Dermis blood vessel endothelial cell (primary cell): ENCODE measurements at regions not wholly inside any gene's neighbourhood (a gene's known extent, or its start where the extent isn't known, plus 50 kb on each side); places are given as distances from the start of the nearest gene placed in this dataset.
"Not testable (repeated sequence)": the region's sequence is repeated elsewhere in the genome, so short reads cannot be mapped to it uniquely, and the experiment has no call there.

ENCODE experiments used
- DNase-seq: peaks from one replicate; pipeline ENCODE4 v3.0.0; 2010

GRCh38 chr10:71086439-71087080, 125.8 kb upstream of the UNC5B start:
- no peak for DNase-seq

DNA sequence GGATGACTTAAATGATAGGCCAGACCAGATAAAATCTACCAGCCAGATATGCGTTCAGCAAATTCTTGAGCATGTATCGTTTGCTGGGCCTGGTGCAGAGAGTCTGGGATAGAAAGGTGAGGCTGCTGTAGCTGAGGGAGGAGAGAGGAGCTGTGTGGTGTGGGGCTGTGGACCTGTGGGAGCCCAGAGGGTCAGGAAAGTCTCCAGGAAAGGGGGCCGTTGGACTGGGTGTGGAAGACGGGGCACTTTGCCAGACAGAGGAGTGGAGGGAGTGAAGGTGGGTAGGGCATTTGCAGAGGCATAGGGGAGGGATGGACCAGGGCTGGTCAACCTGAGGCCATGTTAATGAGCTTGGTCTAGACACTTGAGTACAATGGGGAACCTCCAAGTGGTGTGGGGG, 124.7 kb upstream of the UNC5B start:
- DNase-seq = no peak

- DNase-seq = no peak
These were observed 124.3 kb upstream of the UNC5B start for GRCh38 chr10:71088054-71088453.

DNA sequence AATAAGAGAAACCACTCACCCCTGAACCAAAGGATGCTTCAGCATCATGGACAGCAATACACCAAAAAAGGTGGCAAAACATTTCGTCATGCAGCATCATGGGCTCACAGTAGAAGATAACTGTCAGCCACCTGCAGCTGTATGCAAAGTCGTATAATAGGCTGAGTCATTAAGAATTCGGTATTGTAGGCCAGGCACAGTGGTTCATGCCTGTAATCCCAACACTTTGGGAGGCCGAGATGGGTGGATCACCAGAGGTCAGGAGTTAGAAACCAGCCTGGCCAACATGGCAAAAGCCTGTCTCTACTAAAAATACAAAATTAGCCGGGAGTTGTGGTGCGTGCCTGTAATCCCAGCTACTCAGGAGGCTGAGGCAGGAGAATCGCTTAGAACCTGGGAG, 123.8 kb upstream of the UNC5B start:
- DNase-seq = not testable (repeated sequence)

DNA sequence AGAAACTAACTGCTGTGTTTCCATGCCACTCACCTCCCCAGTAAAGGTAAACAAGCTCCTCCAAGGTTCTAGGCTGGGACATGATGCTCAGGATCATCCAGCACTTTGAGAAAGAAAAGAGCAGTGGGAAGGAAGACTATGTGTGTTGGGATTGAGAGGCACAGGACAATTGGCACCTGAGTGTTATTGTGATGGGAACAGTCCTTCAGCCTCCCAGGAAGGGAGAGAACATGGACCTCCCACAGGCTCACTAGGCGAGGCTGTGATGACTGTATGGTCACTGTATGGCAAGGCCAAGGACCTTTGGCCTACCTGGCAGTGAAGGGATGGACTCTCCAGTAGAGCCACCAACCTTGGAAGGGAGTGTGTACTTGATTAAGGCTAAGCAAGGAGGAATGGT, 123.2 kb upstream of the UNC5B start:
- DNase-seq = no peak

- DNase-seq = no peak
These were observed 122.0 kb upstream of the UNC5B start for GRCh38 chr10:71090330-71090729.

DNA sequence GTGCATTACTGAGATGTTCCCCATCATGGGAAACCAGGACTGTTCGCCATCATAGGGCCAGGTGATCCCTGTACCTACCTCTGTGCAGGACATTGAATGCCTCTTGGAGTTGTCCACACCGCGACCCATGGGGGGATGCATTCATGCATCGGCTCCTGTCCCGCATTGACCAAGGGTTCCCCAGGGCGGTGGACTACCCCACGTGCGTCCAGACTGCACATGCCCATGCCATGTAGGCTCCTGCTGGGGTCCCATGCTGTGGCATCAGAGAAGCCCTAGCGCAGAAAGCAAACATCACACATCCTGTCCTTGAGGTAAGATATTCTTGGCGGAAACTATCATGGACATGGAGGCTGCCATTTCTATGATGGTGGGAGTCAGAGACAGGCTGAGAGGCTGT, 121.6 kb upstream of the UNC5B start:
- no peak for DNase-seq

DNA sequence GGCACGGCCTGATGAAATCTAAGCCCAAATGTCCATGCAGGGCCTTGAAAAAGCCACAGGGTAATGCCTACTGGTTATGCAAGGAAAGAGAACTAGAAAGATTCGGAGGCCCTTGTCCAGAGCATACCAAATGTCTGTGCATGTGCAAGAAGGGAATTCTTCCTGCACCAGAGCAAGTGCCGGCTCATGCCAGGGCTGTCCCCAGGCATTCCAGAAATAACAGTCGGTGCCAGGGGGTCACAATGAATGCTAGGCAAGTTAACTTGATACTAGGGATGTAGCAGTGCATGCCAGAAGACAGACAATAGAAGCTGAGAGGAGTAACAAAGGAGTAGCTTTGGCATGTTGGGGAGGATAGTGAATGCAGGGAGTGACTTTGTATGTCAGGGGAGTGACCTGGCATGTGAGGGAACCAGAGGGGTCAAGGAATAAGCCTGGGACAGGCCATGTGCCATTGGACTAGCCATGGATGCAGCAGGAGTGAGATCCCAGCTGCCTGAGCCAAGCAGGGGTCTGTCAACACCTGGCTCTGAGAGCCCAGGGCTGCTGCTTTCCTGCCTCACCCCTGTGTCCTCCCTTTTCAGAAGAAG, 119.5 kb upstream of the UNC5B start:
- no peak for DNase-seq

DNA sequence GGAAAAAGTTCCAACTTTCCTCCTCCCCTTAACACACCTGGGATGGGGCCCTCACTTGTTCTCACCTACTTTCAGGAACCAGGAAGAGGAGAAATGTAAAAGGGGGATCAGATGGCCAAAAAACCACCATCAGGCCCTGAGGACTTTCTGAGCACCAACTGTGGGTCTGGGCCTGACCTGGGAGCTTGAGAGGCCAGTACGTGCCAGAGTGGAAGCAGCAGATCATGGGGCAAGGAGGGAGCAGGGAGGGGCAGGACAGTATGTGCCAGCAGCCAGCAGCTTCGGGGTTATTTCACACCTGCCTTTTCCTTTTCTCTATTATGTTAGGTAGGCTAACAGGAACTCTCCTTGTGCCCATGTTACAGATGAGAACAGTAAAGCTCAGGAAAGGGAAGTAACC, 118.8 kb upstream of the UNC5B start:
- DNase-seq = no peak

DNA sequence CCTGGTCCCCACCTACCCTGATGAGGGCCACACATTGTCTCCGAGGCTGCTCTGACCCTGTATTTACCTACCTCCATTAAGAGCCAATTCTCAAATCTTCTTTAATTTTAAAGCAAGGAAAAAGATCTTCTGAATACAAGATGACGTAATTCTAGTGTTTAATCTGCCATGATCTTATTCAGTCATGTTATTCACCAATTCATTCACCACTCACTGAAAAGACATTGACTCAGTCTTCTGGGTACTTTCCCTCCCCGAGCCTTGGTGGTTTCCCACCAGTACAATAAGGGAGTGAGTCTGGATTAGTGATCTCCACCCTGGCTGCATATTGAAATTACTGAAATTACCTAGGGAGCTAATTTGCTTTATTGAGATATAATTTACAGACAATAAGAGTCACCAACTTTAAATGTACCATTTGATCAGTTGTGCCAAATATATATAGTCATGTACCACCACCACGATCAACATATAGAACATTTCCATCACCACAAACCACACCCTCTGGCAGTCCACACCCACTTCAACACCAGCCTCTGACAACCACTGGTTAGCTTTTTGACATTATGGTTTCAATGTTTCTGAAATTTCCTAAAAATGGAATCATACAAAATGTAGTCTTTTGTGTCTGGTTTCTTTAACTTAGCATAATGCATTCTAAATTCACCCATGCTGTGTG, 117.5 kb upstream of the UNC5B start:
- DNase-seq = no peak

DNA sequence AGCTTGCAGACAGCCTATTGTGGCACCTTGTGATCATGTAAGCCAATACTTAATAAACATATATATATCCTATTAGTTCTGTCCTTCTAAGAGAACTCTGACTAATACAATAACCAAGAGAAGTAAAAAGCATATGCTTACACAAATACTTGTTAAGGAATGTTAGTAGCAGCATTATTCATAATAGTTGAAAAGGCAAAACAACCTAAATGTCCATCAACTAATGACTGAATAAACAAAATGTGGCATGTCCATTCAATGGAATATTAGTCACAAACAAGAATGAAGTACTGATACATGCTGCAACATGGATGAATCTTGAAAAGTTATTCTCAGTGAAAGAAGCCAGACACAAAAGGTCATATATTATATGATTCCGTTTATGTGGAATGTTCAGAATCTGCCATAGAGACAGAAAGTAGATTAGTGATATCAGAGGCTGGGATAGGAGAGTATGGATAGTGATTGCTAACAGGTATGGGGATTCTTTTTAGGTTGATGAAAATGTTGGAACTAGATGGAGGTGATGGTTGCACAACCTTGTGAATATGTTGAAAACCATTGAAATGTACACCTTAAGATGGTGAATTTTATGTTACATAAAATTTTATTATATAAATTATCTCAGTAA, 112.5 kb upstream of the UNC5B start:
- no peak for DNase-seq

DNA sequence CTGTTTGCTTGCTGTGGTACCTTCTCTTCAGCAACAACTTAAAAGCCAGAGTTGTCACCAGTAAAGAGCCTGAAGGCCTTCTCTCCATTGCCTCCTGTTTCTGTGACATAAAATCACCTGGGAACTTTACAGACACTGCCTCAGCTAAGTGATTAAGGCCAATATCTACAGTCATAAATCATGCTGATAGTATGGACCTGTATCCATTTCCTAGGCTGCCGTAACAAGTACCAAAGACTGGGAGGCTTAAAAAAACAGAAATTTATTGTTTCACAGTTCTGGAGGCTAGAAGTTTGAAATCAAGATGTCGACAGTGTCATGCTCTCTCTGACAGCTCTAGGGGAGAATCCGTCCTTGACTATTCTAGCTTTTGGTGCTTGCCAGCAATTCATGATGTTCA, 108.4 kb upstream of the UNC5B start:
- no peak for DNase-seq

- not testable (repeated sequence) for DNase-seq
These were observed 106.2 kb upstream of the UNC5B start for GRCh38 chr10:71106151-71106550.

DNA sequence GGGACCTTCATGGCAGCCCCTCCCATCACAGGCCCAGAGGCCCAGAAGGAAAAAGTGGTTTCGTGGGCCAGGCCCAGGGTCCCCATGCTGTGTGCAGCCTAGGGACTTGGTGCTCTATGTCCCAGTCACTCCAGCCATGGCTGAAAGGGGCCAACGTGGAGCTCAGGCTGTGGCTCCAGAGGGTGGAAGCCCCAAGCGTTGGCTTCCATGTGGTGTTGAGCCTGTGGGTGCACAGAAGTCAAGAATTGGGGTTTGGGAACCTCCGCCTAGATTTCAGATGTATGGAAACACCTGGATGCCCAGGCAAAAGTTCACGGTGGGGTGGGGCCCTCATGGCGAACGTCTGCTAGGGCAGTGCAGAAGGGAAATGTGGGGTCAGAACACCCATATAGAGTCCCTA, 105.3 kb upstream of the UNC5B start:
- not testable (repeated sequence) for DNase-seq

- not testable (repeated sequence) for DNase-seq
These were observed 104.3 kb upstream of the UNC5B start for GRCh38 chr10:71108042-71108441.

DNA sequence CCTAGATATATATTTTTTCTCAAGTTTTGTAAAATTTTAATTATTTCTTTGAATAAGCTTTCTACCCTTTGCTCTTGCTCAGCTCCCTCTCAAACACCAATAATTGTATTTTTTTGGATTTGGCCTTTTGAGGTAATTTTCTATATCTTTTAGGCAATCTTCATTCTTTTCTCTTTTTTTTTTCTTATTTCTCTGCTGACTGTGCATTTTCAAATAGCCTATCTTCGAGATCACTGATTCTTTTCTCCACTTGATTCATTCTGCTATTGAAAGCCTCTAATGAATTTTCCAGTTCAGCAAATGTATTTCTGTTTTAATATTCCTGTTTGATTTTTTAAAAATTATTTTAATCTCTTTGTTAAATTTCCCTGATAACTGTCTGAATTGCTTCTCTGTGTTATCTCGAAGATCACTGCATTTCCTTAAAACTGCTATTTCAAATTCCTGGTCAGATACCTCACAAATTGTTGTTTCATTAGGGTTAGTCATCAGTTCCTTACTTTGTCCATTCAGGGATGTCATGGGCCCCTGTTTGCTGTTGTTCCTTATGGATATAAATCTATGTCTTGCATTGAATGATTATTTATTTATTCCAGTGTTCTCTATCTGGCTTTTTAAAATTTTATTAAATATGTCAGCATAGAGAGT, 100.1 kb upstream of the UNC5B start:
- peak; percentile 66 for DNase-seq

DNA sequence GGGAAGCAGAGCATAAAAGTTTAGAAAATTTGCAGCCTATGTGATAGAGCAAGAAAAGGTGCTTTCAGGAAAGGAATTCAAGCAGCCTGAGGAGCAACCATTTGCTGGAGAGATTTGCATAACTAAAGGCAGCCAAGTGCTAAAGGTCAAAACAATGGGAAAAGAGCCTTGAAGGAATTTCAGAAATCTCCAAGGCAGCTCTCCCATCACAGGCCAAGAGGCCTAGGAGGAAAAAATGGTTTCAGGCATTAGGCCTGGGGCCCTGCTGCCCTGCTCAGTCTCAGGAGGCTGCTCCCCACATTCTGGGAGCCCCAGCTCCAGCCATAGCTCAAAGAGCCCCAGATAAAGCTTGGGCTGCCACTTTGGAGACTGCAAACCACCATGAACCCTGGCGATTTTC, 95.9 kb upstream of the UNC5B start:
- DNase-seq = no peak

DNA sequence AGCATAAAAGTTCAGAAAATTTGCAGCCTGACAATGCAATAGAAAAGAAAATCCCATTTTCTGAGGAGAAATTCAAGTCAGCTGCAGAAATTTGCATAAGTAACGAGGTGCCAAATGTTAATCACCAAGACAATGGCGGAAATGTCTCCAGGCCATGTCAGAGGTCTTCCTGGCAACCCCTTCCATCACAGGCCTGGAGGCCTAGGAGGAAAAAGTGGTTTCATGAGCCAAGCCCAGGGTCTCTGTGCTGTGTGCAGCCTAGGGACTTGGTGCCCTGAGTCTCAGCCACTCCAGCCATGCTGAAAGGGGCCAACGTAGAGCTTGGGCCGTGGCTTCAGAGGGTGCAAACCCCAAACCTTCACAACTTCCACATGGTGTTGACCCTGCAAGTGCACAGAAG, 94.8 kb upstream of the UNC5B start:
- not testable (repeated sequence) for DNase-seq

GRCh38 chr10:71123023-71123422, 89.3 kb upstream of the UNC5B start:
- no peak for DNase-seq

GRCh38 chr10:71124921-71125748, 87.2 kb upstream of the UNC5B start:
- DNase-seq = no peak

DNA sequence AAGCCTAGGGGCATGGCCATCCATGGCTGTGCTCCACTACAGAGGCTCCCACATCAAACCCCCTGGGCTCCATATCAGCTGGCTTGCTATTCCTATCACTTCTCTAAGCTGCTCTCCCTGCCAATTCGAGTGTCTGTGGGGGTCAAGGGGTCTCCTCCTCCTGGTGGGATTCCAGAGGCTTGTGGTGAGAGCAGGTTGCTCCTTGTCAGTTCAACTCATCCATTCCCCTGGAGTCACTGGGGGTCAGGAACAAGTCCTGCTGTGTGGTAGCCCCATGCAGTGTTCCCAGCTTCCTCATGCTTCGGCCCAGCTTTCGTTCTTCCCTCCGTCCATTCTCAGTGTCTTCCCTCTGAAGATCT, 86.6 kb upstream of the UNC5B start:
- DNase-seq = no peak

- DNase-seq = no peak
These were observed 85.9 kb upstream of the UNC5B start for GRCh38 chr10:71126432-71126831.

DNA sequence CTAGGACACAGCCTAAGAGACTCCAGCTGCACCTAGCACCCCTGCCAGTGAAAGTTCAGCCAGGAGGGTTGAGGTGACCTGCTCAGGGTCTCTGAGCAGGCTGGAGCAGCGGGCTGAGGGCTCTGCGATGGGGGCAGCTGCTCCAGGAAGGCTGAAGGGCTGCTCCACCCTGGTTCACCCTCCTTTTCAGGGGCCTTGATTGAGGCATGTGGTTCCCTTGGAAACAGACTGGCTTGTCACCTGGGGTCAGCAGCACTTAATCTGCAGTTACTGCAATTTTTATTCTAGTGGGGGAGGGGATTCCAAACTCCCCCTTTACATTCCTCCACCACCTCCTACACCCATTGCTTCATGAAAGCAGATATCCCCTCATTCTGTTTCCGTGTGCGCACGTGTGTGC, 85.3 kb upstream of the UNC5B start:
- no peak for DNase-seq
